Coronary artery (tissue), 2 donors: ENCODE measurements at regions not wholly inside any gene's neighbourhood (a gene's known extent, or its start where the extent isn't known, plus 50 kb on each side); places are given as distances from the start of the nearest gene placed in this dataset.

Experiments
- DNase-seq: peaks from one replicate; pipeline ENCODE4 v3.0.0-alpha.2; 2017; ENCODE audit warnings: low spot score
- H3K27ac ChIP-seq, 2 donors: fragments of 200-600 bp; sonication (generic); one replicate each; pipeline ENCODE4 v1.5.1; 2016 to 2019
- H3K4me3 ChIP-seq: fragments of 200-600 bp; sonication (generic); 2 replicates; pipeline ENCODE4 v1.5.1; 2016; ENCODE audit warnings: mild to moderate bottlenecking, moderate library complexity
- CTCF ChIP-seq: fragments of 200-600 bp; sonication (generic); IDR thresholded peaks from one replicate; pipeline ENCODE4 v1.5.1; 2019; ENCODE audit warnings: antibody characterized with exemption

DNA sequence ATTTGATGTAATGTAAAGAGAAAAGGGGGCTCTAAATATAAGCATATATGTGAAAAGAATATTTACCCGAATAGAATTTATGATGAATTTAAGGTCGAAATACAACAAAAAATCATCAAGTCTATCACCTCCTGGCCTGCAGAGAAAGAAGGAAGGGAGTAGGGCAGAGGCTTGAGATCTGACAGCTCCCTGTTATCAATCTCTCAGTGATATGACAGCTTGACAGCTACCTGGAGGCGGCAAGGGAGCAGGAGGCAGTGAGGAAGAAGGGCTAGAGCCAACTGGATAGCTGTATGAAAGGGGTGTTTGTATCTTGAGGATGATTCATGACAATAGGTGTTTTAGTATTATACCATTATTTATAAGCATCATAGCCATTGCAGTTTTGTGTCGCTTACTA, 299.8 kb upstream of the DNAJC19 start:
- Histone ChIP-seq H3K4me3 (no peak overlapping the region), H3K27ac (no peak overlapping the region)
- DNase-seq, result no peak
- no peak for TF ChIP-seq CTCF

GRCh38 chr3:181288145-181288544, 298.6 kb upstream of the DNAJC19 start:
- no peak for DNase-seq
- TF ChIP-seq CTCF, result no peak
- Histone ChIP-seq H3K4me3 (no peak overlapping the region), H3K27ac (no peak overlapping the region)

GRCh38 chr3:181279239-181279565, 289.7 kb upstream of the DNAJC19 start:
- H3K4me3 ChIP-seq, result no peak overlapping the region
- H3K27ac ChIP-seq, result no peak overlapping the region
- DNase-seq, result no peak
- TF ChIP-seq CTCF, result no peak

GRCh38 chr3:181278468-181279238, 289.1 kb upstream of the DNAJC19 start:
- DNase-seq, result no peak
- TF ChIP-seq CTCF, result no peak
- no peak overlapping the region for H3K27ac ChIP-seq
- H3K4me3 ChIP-seq, result no peak overlapping the region

DNA sequence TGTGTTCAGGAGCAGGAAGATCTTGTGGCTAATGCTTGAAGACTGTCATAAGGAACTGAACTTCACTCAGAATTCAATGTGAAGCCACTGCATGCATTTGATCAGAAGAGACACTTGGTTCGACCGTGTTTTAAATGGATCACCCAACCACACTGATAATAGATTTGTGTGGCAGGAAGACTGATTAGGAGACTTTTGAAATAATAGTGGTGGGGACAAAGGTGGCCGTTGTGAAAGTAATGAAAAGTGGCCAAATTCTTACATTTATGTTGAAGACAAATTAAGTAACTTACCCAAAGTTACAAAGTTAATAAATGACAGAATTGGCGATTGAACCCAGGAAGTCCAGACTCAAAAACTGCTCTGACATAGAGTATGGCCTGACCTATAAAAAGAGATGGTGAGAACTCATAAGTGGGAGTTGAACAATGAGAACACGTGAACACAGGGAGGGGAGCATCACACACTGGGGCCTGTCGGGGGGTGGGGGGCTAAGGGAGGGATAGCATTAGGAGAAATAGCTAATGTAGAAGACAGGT, 286.9 kb upstream of the DNAJC19 start:
- Histone ChIP-seq H3K27ac (no peak overlapping the region), H3K4me3 (no peak overlapping the region)
- TF ChIP-seq CTCF, result no peak
- no peak for DNase-seq

- TF ChIP-seq CTCF, result no peak
- no peak overlapping the region for H3K4me3 ChIP-seq
- DNase-seq, result no peak
- no peak overlapping the region for H3K27ac ChIP-seq
These were observed 284.5 kb upstream of the DNAJC19 start for GRCh38 chr3:181274025-181274424.

- no peak for DNase-seq
- no peak for TF ChIP-seq CTCF
- H3K4me3 ChIP-seq, result no peak overlapping the region
- no peak overlapping the region for H3K27ac ChIP-seq
These were observed 277.8 kb upstream of the DNAJC19 start for GRCh38 chr3:181267312-181267711.
